ENCODE measurements at regions not wholly inside any gene's neighbourhood (a gene's known extent, or its start where the extent isn't known, plus 50 kb on each side); places are given as distances from the start of the nearest gene placed in this dataset.

DNA sequence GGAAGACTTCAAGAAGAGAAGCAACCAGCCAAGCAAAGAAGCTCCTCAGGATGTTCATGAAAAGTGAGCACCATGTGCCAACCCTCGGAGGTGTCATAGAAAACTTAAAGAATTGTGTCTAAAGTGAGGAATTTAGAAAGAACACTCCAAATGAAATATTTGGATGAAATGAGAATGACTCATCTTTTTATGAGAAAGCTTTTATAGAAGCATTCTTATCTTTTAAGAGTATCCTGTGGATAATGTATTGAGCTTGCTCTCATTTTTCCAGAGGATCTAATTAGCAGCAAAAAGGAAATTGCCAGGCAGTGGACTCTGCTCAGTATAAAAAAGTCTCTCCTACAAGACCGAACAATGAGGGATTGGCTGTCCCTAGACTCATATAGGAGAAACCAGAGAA is 454.9 kb downstream of the LRIG3 start:
- no peak for TF ChIP-seq CHD1 (IDR thresholded peaks at IDR 0.05; ENCODE audit: low read depth, low read length)
- Histone ChIP-seq H3K27ac (ENCODE audit: insufficient read depth, low read length) (no peak overlapping the region), H4K8ac (ENCODE audit: low read depth in 2 of 2, low read length in 2 of 2) (no peak overlapping the region), H4K91ac (ENCODE audit: insufficient read depth, low read depth, low read length) (no peak overlapping the region), H3K4me3 (ENCODE audit: insufficient read depth, low read depth, low read length) (no peak overlapping the region), H3K27me3 (ENCODE audit: control insufficient read depth, insufficient read depth, low read length) (no peaks in the 10 kb centered on the region), H2AK9ac (replicated peaks; ENCODE audit: low read depth, low read length, poor library complexity) (no peak overlapping the region), H3K4me1 (ENCODE audit: control insufficient read depth, insufficient read depth, low read length) (no peaks in the 10 kb centered on the region), H3K4me2 (ENCODE audit: low read depth, low read length) (no peak overlapping the region), H3K14ac (replicated peaks; ENCODE audit: low read depth, low read length) (peak overlapping the region; percentile 2; the same call in 1 of the 2 replicates), H2AFZ (replicated peaks; ENCODE audit: low read length, poor library complexity) (no peak overlapping the region), H4K5ac (ENCODE audit: low read depth, low read length) (no peak overlapping the region; the same call in 1 of the 2 replicates), H2BK120ac (ENCODE audit: low read depth, low read length) (no peak overlapping the region), H3K36me3 (ENCODE audit: control insufficient read depth, insufficient read depth, low read length) (no peaks in the 10 kb centered on the region), H2BK15ac (ENCODE audit: low read depth, low read length) (no peak overlapping the region), H4K20me1 (ENCODE audit: insufficient read depth, low read length) (no peaks in the 10 kb centered on the region), H3K23ac (ENCODE audit: low read depth, low read length) (no peak overlapping the region), H3K9me1 (ENCODE audit: insufficient read depth, low read length) (no peaks in the 10 kb centered on the region), H3K9me3 (ENCODE audit: control insufficient read depth, insufficient read depth, low read length) (no peaks in the 10 kb centered on the region), H3K18ac (ENCODE audit: low read depth, low read length) (no peak overlapping the region), H2BK20ac (ENCODE audit: low read depth, low read length) (0 out of 2 replicates have a peak overlapping the region, but pooled peaks have one; percentile 26), H2BK5ac (ENCODE audit: low read depth, low read length, poor library complexity, severe bottlenecking) (no peak overlapping the region), H3K9ac (ENCODE audit: low read depth, low read length) (no peak overlapping the region), H2AK5ac (ENCODE audit: low read depth, low read length) (no peak overlapping the region), H3K79me1 (ENCODE audit: low read depth in 1 of 2, low read length in 2 of 2) (no peaks in the 10 kb centered on the region), H3K4ac (ENCODE audit: low read depth, low read length) (no peak overlapping the region), H3K56ac (ENCODE audit: extremely low read depth, insufficient read depth, low read length) (no peak overlapping the region)
- ChIA-PET CTCF (no interaction called here), POLR2A (ENCODE audit: unreplicated experiment) (no interaction called here)
- in situ Hi-C loops (cut with MboI; ENCODE audit: low sequenced_read_pairs): no loop called here
- dilution Hi-C loops (cut with HindIII; ENCODE audit: low sequenced_read_pairs, unreplicated experiment): no loop called here
- DNase-seq: peak; percentile 18
- WGBS, 2 experiments (ENCODE audit: extremely low coverage in 2 of 2, insufficient read length in 1 of 2): 80% methylated on average over 1 of the region's 2 CpGs; no CpG with 5 or more reads in 1 of the 2 experiments
- no TSS peak for BruUV-seq (replicated peaks)
- intact Hi-C loops (cut with micrococcal nuclease): no loop called here
- ATAC-seq (ENCODE audit: low read depth): peak; percentile 63
